Glutamatergic neuron (in vitro differentiated cells): ENCODE measurements at regions not wholly inside any gene's neighbourhood (a gene's known extent, or its start where the extent isn't known, plus 50 kb on each side); places are given as distances from the start of the nearest gene placed in this dataset.

Source experiments
- DNase-seq: peaks from one replicate; pipeline ENCODE4 v3.0.0; 2022
- H3K27ac Mint-ChIP-seq: one replicate; pipeline ENCODE4 v1.8.0; 2020; ENCODE audit warnings: mild to moderate bottlenecking, mixed read lengths, inconsistent platforms; ENCODE audit not compliant: unreplicated experiment
- H3K27me3 Mint-ChIP-seq: one replicate; pipeline ENCODE4 v1.8.0; 2020; ENCODE audit warnings: mild to moderate bottlenecking, moderate library complexity, mixed read lengths, inconsistent platforms; ENCODE audit not compliant: unreplicated experiment
- H3K36me3 Mint-ChIP-seq: one replicate; pipeline ENCODE4 v1.8.0; 2020; ENCODE audit warnings: mild to moderate bottlenecking, mixed read lengths, inconsistent platforms; ENCODE audit not compliant: unreplicated experiment
- H3K4me1 Mint-ChIP-seq: one replicate; pipeline ENCODE4 v1.8.0; 2020; ENCODE audit warnings: mild to moderate bottlenecking, low read depth, mixed read lengths, inconsistent platforms; ENCODE audit not compliant: unreplicated experiment
- H3K4me3 Mint-ChIP-seq: one replicate; pipeline ENCODE4 v1.8.0; 2020; ENCODE audit warnings: mild to moderate bottlenecking, mixed read lengths, inconsistent platforms; ENCODE audit not compliant: unreplicated experiment
- H3K9me3 Mint-ChIP-seq: one replicate; pipeline ENCODE4 v1.8.0; 2020; ENCODE audit warnings: mild to moderate bottlenecking, moderate library complexity, mixed read lengths, inconsistent platforms; ENCODE audit not compliant: unreplicated experiment
- TF ChIP-seq, protein P1 (sequence below): fragments of 200-600 bp; sonication (generic); IDR thresholded peaks from one replicate; pipeline ENCODE4 v1.5.0; 2021; ENCODE audit not compliant: partially characterized antibody, unreplicated experiment

DNA sequence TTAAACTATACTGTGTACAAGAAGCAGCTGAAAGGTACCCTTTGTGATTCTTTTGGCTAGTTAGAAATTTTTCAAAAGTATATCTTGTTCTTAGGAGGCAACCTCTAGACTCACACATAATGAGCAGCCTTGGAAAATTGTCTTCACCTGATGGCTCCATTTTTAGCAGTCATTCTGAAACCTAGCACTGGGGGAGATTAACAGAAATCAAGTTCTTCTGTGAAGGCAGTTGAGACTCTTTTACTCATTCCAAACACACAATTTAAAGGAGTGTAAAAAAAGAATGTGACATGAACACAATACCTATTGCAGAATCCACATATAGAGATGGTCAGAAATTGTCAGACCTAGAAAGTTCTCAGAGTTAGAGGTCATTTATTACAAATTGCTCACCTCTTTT lies 197.7 kb downstream of the UBE2E3 start:
- Mint-ChIP-seq H3K27me3 (no peaks in the 10 kb centered on the region), H3K9me3 (no peaks in the 10 kb centered on the region), H3K27ac (no peak overlapping the region), H3K4me1 (no peaks in the 10 kb centered on the region), H3K36me3 (no peaks in the 10 kb centered on the region), H3K4me3 (no peak overlapping the region)
- DNase-seq = no peak
- TF ChIP-seq, protein P1, sequence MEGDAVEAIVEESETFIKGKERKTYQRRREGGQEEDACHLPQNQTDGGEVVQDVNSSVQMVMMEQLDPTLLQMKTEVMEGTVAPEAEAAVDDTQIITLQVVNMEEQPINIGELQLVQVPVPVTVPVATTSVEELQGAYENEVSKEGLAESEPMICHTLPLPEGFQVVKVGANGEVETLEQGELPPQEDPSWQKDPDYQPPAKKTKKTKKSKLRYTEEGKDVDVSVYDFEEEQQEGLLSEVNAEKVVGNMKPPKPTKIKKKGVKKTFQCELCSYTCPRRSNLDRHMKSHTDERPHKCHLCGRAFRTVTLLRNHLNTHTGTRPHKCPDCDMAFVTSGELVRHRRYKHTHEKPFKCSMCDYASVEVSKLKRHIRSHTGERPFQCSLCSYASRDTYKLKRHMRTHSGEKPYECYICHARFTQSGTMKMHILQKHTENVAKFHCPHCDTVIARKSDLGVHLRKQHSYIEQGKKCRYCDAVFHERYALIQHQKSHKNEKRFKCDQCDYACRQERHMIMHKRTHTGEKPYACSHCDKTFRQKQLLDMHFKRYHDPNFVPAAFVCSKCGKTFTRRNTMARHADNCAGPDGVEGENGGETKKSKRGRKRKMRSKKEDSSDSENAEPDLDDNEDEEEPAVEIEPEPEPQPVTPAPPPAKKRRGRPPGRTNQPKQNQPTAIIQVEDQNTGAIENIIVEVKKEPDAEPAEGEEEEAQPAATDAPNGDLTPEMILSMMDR = no peak

DNA sequence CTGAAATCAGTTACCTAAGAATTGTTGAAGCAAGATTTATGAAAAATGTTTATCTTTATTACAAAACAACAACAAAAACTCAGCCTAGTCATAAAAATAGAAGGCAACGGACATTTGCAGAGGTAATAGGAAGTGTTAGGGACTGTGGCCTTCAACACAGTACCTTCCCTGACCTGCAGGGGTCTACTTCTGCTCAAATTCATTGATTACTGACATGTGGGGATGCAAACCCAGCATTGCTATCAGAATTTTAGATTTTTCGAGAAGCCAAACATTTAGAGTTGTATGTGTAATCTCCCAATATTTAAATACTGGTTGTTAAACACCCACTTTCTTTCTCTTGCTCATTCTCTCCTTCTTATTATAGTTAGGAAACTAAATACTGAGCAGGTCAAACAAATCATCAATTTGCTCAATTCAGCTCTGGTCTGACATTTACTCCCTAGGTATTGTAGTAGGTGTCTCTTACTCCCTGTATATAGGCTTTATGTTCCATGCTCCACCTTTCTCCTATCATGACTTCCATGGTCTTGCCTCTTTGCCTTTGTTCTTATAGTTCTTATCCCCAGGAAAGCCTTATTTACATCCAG lies 198.5 kb downstream of the UBE2E3 start:
- Mint-ChIP-seq H3K27ac (no peak overlapping the region), H3K36me3 (no peaks in the 10 kb centered on the region), H3K27me3 (no peaks in the 10 kb centered on the region), H3K4me3 (no peak overlapping the region), H3K4me1 (no peaks in the 10 kb centered on the region), H3K9me3 (no peaks in the 10 kb centered on the region)
- TF ChIP-seq, protein P1 = peak; percentile 79
- DNase-seq = peak; percentile 52

DNA sequence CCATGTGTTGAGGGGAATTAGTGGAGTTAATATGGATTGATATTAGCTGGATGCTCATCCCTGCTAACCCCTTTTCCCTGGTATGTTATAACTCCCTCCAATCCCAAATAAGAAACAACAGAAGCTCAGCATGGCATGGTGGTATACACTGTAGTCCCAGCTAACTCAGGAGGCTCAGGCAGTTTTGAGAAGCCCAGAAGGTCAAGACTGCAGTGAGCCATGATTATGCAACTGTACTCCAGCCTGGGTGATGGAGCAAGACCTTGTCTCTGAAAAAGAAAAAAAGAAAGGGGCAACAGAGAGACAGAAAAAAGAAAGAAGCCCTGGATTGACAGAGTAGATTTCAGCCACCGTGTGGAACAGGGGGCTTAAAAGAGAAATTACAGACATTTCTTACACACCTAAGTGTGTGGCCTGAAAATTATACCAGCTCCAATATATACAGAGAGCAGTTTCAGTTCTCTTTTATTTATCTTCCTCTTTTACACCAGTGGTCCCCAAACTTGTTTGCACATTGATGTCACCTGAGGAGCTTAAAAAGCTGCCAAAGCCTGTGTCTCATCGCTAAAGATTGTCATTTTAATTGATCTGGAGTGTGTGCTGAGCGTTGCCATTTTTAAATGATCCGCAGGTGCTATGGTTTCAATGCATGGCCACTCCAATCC lies 203.6 kb downstream of the UBE2E3 start:
- no peaks in the 10 kb centered on the region for H3K27me3 Mint-ChIP-seq
- TF ChIP-seq, protein P1 = no peak
- H3K4me3 Mint-ChIP-seq = no peak overlapping the region
- no peaks in the 10 kb centered on the region for H3K36me3 Mint-ChIP-seq
- H3K27ac Mint-ChIP-seq = no peak overlapping the region
- DNase-seq = no peak
- H3K9me3 Mint-ChIP-seq = no peaks in the 10 kb centered on the region
- peaks cover 1% of the 10 kb centered on the region for H3K4me1 Mint-ChIP-seq

DNA sequence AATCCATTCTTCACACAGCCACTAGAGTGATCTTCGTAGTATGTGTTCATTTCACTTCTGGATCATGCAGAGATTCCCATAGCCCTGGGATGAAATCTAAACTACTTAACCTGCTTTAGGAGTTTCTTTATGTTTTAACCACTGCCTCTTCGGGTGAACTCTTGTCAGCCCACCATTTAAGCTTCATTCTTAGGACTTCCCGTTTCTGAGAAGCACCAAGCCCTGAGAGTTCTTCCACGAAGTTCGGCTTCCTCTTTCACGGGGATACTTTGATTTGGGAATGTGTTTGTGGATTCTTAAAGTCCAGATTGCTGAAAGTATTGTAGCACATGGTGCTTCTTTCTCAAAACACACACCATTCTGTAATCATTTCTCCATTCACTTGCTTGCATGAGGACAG lies 205.0 kb downstream of the UBE2E3 start:
- H3K4me3 Mint-ChIP-seq = no peak overlapping the region
- DNase-seq = no peak

DNA sequence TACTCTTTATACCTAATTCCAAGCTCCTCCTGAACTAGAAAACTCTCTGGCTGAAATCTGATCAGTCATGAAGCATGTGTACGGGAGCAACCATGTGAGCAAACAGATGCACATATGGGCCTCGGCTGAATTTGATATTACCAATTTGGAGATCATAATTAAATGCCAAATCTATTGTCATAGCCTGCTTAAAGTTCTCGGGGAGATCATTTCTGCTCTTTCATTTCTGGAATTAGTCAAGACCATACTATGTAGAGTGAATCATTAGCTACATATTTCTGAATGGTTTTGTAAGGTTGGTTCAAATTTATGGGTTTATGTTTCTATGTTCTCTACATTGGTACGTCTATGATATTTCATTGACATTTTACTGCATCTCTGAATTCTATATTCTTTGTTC lies 205.5 kb downstream of the UBE2E3 start:
- no peak for DNase-seq
- no peaks in the 10 kb centered on the region for H3K27me3 Mint-ChIP-seq
- no peak overlapping the region for H3K27ac Mint-ChIP-seq

More for the DNA sequence above, 205.0 kb downstream of the UBE2E3 start:
- no peak overlapping the region for H3K27ac Mint-ChIP-seq
- H3K9me3 Mint-ChIP-seq = no peaks in the 10 kb centered on the region
- H3K4me1 Mint-ChIP-seq = peaks cover 1% of the 10 kb centered on the region
- no peaks in the 10 kb centered on the region for H3K27me3 Mint-ChIP-seq
- TF ChIP-seq, protein P1 = no peak
- no peaks in the 10 kb centered on the region for H3K36me3 Mint-ChIP-seq

More for the DNA sequence above, 205.5 kb downstream of the UBE2E3 start:
- Mint-ChIP-seq H3K4me3 (no peak overlapping the region), H3K9me3 (no peaks in the 10 kb centered on the region), H3K4me1 (peaks cover 4% of the 10 kb centered on the region), H3K36me3 (no peaks in the 10 kb centered on the region)
- TF ChIP-seq, protein P1 = no peak
